Progenitor cell of endocrine pancreas (in vitro differentiated cells): ENCODE measurements at regions not wholly inside any gene's neighbourhood (a gene's known extent, or its start where the extent isn't known, plus 50 kb on each side); places are given as distances from the start of the nearest gene placed in this dataset.

ENCODE experiments used
- DNase-seq: peaks from one replicate; pipeline ENCODE4 v3.0.0; 2021; ENCODE audit warnings: low spot score; ENCODE audit not compliant: unreplicated experiment
- H3K27ac Mint-ChIP-seq: 2 replicates; pipeline ENCODE4 v1.8.0; 2021; ENCODE audit warnings: mild to moderate bottlenecking, moderate library complexity, mixed read lengths
- H3K27me3 Mint-ChIP-seq: 2 replicates; pipeline ENCODE4 v1.8.0; 2021; ENCODE audit warnings: mixed read lengths
- H3K36me3 Mint-ChIP-seq: 2 replicates; pipeline ENCODE4 v1.8.0; 2022; ENCODE audit warnings: mixed read lengths; ENCODE audit not compliant: insufficient read depth
- H3K4me1 Mint-ChIP-seq: 2 replicates; pipeline ENCODE4 v1.8.0; 2021; ENCODE audit warnings: low read depth, mixed read lengths
- H3K4me3 Mint-ChIP-seq: 2 replicates; pipeline ENCODE4 v1.8.0; 2021; ENCODE audit warnings: low read depth, mild to moderate bottlenecking, moderate library complexity, mixed read lengths
- H3K9me3 Mint-ChIP-seq: 2 replicates; pipeline ENCODE4 v1.8.0; 2021; ENCODE audit warnings: low read depth, mixed read lengths
- CTCF ChIP-seq: fragments of 200-600 bp; sonication (generic); IDR thresholded peaks from one replicate; pipeline ENCODE4 v1.5.0; 2021; ENCODE audit warnings: antibody characterized with exemption, mild to moderate bottlenecking; ENCODE audit not compliant: unreplicated experiment

GRCh38 chr4:57854748-57855147 is 744.6 kb upstream of the IGFBP7 start:
- no peaks in the 10 kb centered on the region for H3K9me3 Mint-ChIP-seq
- no peak overlapping the region for H3K4me3 Mint-ChIP-seq
- no peak overlapping the region for H3K27ac Mint-ChIP-seq
- no peaks in the 10 kb centered on the region for H3K36me3 Mint-ChIP-seq
- no peaks in the 10 kb centered on the region for H3K27me3 Mint-ChIP-seq
- no peak for DNase-seq
- H3K4me1 Mint-ChIP-seq, result no peaks in the 10 kb centered on the region
- TF ChIP-seq CTCF, result no peak

DNA sequence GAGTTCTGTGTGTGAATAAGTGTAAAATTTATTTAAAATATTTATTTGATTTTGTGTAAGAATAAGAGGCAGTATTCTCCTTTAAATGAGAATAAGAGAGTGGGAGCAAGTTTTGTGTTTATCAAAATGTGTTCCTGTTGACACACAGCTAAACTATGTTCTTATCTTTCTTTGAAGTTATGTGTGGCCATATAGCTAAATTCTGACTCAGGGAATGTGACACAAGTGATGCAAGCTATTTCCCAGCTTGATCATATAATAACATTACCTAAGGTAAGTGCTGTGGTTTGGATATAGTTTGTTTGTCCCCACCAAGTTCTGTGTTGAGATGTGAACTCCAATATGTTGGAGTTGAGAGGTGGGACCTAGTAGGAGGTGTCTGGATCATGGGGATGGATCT is 740.0 kb upstream of the IGFBP7 start:
- no peak for TF ChIP-seq CTCF
- no peak overlapping the region for H3K27ac Mint-ChIP-seq
- H3K36me3 Mint-ChIP-seq, result no peaks in the 10 kb centered on the region
- no peak overlapping the region for H3K4me3 Mint-ChIP-seq
- no peaks in the 10 kb centered on the region for H3K4me1 Mint-ChIP-seq
- no peaks in the 10 kb centered on the region for H3K9me3 Mint-ChIP-seq
- DNase-seq, result no peak
- H3K27me3 Mint-ChIP-seq, result no peaks in the 10 kb centered on the region

GRCh38 chr4:57832083-57832482 is 721.9 kb upstream of the IGFBP7 start:
- no peak for TF ChIP-seq CTCF
- Mint-ChIP-seq H3K27ac (no peak overlapping the region), H3K27me3 (no peaks in the 10 kb centered on the region), H3K36me3 (no peaks in the 10 kb centered on the region), H3K4me3 (no peak overlapping the region), H3K4me1 (peaks cover 15% of the 10 kb centered on the region), H3K9me3 (no peaks in the 10 kb centered on the region)
- no peak for DNase-seq

GRCh38 chr4:57789666-57790065 is 679.5 kb upstream of the IGFBP7 start:
- H3K27ac Mint-ChIP-seq, result no peak overlapping the region
- H3K4me1 Mint-ChIP-seq, result no peaks in the 10 kb centered on the region
- H3K27me3 Mint-ChIP-seq, result no peaks in the 10 kb centered on the region
- TF ChIP-seq CTCF, result no peak
- H3K9me3 Mint-ChIP-seq, result no peaks in the 10 kb centered on the region
- H3K4me3 Mint-ChIP-seq, result no peak overlapping the region
- no peaks in the 10 kb centered on the region for H3K36me3 Mint-ChIP-seq
- no peak for DNase-seq

DNA sequence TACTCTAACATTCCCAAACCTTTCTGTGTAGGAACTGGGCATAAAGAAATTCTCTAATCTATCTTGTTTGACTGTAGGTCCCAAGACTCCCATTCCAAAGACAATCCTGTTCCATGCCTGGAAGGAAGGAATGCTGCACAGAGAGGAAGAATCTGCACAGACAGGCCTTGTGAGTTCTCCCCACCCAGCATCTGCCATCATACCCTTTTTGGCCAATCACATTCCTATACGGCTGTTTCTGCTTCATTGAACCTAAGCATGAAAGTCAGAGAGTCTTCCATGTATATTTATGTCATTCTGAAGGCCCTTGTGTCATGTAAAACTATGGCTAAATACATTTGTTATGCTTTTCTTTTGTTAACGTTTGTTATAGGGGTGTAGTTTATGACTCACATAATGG is 667.7 kb upstream of the IGFBP7 start:
- no peak for TF ChIP-seq CTCF
- Mint-ChIP-seq H3K4me1 (no peaks in the 10 kb centered on the region), H3K27ac (no peak overlapping the region), H3K27me3 (no peaks in the 10 kb centered on the region), H3K4me3 (no peak overlapping the region), H3K36me3 (no peaks in the 10 kb centered on the region), H3K9me3 (peaks cover 14% of the 10 kb centered on the region)
- DNase-seq, result no peak
